Skeletal muscle satellite cell (primary cell): ENCODE measurements at regions not wholly inside any gene's neighbourhood (a gene's known extent, or its start where the extent isn't known, plus 50 kb on each side); places are given as distances from the start of the nearest gene placed in this dataset.
"Not testable (repeated sequence)": the region's sequence is repeated elsewhere in the genome, so short reads cannot be mapped to it uniquely, and the experiment has no call there.

Source experiments
- H3K27me3 ChIP-seq: 2 replicates; pipeline ENCODE4 v1.7.0; 2013; ENCODE audit warnings: low read length; ENCODE audit not compliant: control insufficient read depth, insufficient read depth
- H3K36me3 ChIP-seq: 2 replicates; pipeline ENCODE4 v1.7.0; 2013; ENCODE audit warnings: mild to moderate bottlenecking, control low read depth, low read length; ENCODE audit not compliant: insufficient read depth
- H3K4me1 ChIP-seq: 2 replicates; pipeline ENCODE4 v1.7.0; 2013; ENCODE audit warnings: low read length; ENCODE audit not compliant: control insufficient read depth, insufficient read depth
- H3K4me2 ChIP-seq: 2 replicates; pipeline ENCODE4 v1.7.0; 2013; ENCODE audit warnings: mild to moderate bottlenecking, low read length
- H3K4me3 ChIP-seq: 2 replicates; pipeline ENCODE4 v1.7.0; 2013; ENCODE audit warnings: low read length
- H3K9ac ChIP-seq: 2 replicates; pipeline ENCODE4 v1.7.0; 2013; ENCODE audit warnings: mild to moderate bottlenecking, low read depth, low read length, moderate library complexity
- H3K9me3 ChIP-seq: replicated peaks from 2 replicates; pipeline ENCODE4 v1.7.0; 2013; ENCODE audit warnings: mild to moderate bottlenecking, control low read depth, low read length

GRCh38 chr5:74511770-74512169 is 128.8 kb downstream of the ENC1 start:
- H3K9me3 ChIP-seq, H3K36me3 ChIP-seq, H3K27me3 ChIP-seq, H3K4me2 ChIP-seq, H3K9ac ChIP-seq, H3K4me3 ChIP-seq, H3K4me1 ChIP-seq: not testable (repeated sequence)

- H3K4me3 ChIP-seq = no peak overlapping the region
- no peaks in the 10 kb centered on the region for H3K4me1 ChIP-seq
- no peak overlapping the region for H3K4me2 ChIP-seq
- no peak overlapping the region for H3K9ac ChIP-seq
- no peaks in the 10 kb centered on the region for H3K36me3 ChIP-seq
- H3K27me3 ChIP-seq = no peaks in the 10 kb centered on the region
- H3K9me3 ChIP-seq = no peaks in the 10 kb centered on the region
Measured at GRCh38 chr5:74510476-74511075, 130.0 kb downstream of the ENC1 start.

- no peaks in the 10 kb centered on the region for H3K27me3 ChIP-seq
- H3K36me3 ChIP-seq = no peaks in the 10 kb centered on the region
- H3K4me1 ChIP-seq = no peaks in the 10 kb centered on the region
- no peaks in the 10 kb centered on the region for H3K9me3 ChIP-seq
- H3K9ac ChIP-seq = no peak overlapping the region
- no peak overlapping the region for H3K4me3 ChIP-seq
- no peak overlapping the region for H3K4me2 ChIP-seq
Measured at GRCh38 chr5:74507370-74508005, 133.0 kb downstream of the ENC1 start.

GRCh38 chr5:74506119-74506518 is 134.4 kb downstream of the ENC1 start:
- Histone ChIP-seq H3K4me1 (no peaks in the 10 kb centered on the region), H3K4me2 (no peak overlapping the region), H3K9me3 (no peaks in the 10 kb centered on the region), H3K36me3 (no peaks in the 10 kb centered on the region), H3K4me3 (no peak overlapping the region), H3K27me3 (no peaks in the 10 kb centered on the region), H3K9ac (no peak overlapping the region)

- Histone ChIP-seq H3K36me3 (no peaks in the 10 kb centered on the region), H3K27me3 (no peaks in the 10 kb centered on the region), H3K9me3 (no peaks in the 10 kb centered on the region), H3K9ac (no peak overlapping the region), H3K4me2 (no peak overlapping the region), H3K4me3 (no peak overlapping the region), H3K4me1 (no peaks in the 10 kb centered on the region)
Measured at GRCh38 chr5:74504463-74504862, 136.1 kb downstream of the ENC1 start.

GRCh38 chr5:74502479-74502950 is 138.0 kb downstream of the ENC1 start:
- H3K9ac ChIP-seq = no peak overlapping the region
- H3K4me1 ChIP-seq = peaks cover 5% of the 10 kb centered on the region
- H3K9me3 ChIP-seq = no peaks in the 10 kb centered on the region
- H3K36me3 ChIP-seq = no peaks in the 10 kb centered on the region
- no peak overlapping the region for H3K4me3 ChIP-seq
- no peak overlapping the region for H3K4me2 ChIP-seq
- H3K27me3 ChIP-seq = no peaks in the 10 kb centered on the region

GRCh38 chr5:74501674-74502478 is 138.7 kb downstream of the ENC1 start:
- H3K4me1 ChIP-seq = peaks cover 5% of the 10 kb centered on the region
- H3K4me3 ChIP-seq = no peak overlapping the region
- no peaks in the 10 kb centered on the region for H3K27me3 ChIP-seq

GRCh38 chr5:74500110-74500917 is 140.2 kb downstream of the ENC1 start:
- Histone ChIP-seq H3K9ac (no peak overlapping the region), H3K4me2 (no peak overlapping the region), H3K4me3 (no peak overlapping the region), H3K4me1 (peaks cover 5% of the 10 kb centered on the region), H3K27me3 (no peaks in the 10 kb centered on the region), H3K9me3 (no peaks in the 10 kb centered on the region), H3K36me3 (no peaks in the 10 kb centered on the region)

More at GRCh38 chr5:74501674-74502478, 138.7 kb downstream of the ENC1 start:
- Histone ChIP-seq H3K9me3 (no peaks in the 10 kb centered on the region), H3K36me3 (no peaks in the 10 kb centered on the region), H3K9ac (no peak overlapping the region), H3K4me2 (no peak overlapping the region)

- Histone ChIP-seq H3K4me3 (no peak overlapping the region), H3K9me3 (no peaks in the 10 kb centered on the region), H3K9ac (no peak overlapping the region), H3K27me3 (no peaks in the 10 kb centered on the region), H3K4me1 (peaks cover 5% of the 10 kb centered on the region), H3K4me2 (no peak overlapping the region), H3K36me3 (no peaks in the 10 kb centered on the region)
Measured at GRCh38 chr5:74499256-74500050, 141.1 kb downstream of the ENC1 start.

GRCh38 chr5:74497706-74498105 is 142.8 kb downstream of the ENC1 start:
- Histone ChIP-seq H3K4me1 (peaks cover 5% of the 10 kb centered on the region), H3K4me2 (no peak overlapping the region), H3K27me3 (no peaks in the 10 kb centered on the region), H3K9ac (no peak overlapping the region), H3K4me3 (no peak overlapping the region), H3K36me3 (no peaks in the 10 kb centered on the region), H3K9me3 (no peaks in the 10 kb centered on the region)
